GM12878 (cell line): ENCODE measurements at regions not wholly inside any gene's neighbourhood (a gene's known extent, or its start where the extent isn't known, plus 50 kb on each side); places are given as distances from the start of the nearest gene placed in this dataset.

Source experiments
- CEBPB ChIP-seq, 2 experiments: fragments of 150-350 bp in 1 of 2; IDR thresholded peaks; 2 replicates each; pipeline ENCODE4 v1.6.1; 2012 to 2014; ENCODE audit warnings: low read depth in 2 of 2, low read length in 2 of 2, borderline replicate concordance in 1 of 2, inconsistent platforms in 1 of 2
- TBL1XR1 ChIP-seq: IDR thresholded peaks from 2 replicates; pipeline ENCODE4 v1.6.1; 2012; ENCODE audit warnings: low read depth, low read length, improper control_type of control experiment
- TF ChIP-seq, protein P1 (sequence below): IDR thresholded peaks from 2 replicates; pipeline ENCODE4 v1.6.1; 2011; ENCODE audit warnings: low read depth, low read length, improper control_type of control experiment, borderline replicate concordance

DNA sequence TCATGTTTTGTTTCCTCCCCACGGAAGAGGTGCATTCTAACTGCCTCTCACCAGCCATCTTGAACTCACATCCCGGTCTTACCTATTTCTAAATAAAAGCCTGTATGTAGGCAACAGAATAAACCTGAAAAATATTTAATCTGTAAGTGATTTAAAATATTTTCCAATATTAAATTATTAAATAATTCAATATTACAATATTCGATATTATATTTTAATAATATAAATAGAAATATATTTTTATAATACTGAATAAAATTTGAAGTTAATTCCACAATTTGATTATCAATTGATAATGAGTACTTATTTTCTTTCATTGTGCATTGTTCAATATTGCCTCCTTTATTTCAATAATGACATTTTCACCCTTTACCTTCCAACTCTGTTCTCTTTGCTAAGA lies 404.4 kb downstream of the CYLC2 start:
- TF ChIP-seq CEBPB (IDR thresholded peaks at IDR 0.05; ENCODE audit: borderline replicate concordance in 1 of 2, low read depth in 2 of 2, low read length in 2 of 2) (no peak), TBL1XR1 (no peak)
- TF ChIP-seq, protein P1, sequence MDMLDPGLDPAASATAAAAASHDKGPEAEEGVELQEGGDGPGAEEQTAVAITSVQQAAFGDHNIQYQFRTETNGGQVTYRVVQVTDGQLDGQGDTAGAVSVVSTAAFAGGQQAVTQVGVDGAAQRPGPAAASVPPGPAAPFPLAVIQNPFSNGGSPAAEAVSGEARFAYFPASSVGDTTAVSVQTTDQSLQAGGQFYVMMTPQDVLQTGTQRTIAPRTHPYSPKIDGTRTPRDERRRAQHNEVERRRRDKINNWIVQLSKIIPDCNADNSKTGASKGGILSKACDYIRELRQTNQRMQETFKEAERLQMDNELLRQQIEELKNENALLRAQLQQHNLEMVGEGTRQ, result no peak
